Neuronal stem cell (in vitro differentiated cells): ENCODE measurements at regions not wholly inside any gene's neighbourhood (a gene's known extent, or its start where the extent isn't known, plus 50 kb on each side); places are given as distances from the start of the nearest gene placed in this dataset.

Experiments used
- DNase-seq: peaks from one replicate; pipeline ENCODE4 v3.0.0-alpha.2; 2013; ENCODE audit warnings: low spot score
- H2AFZ ChIP-seq: one replicate; pipeline ENCODE4 v1.6.1; 2013; ENCODE audit warnings: mild to moderate bottlenecking, low read length, inconsistent platforms
- H2AK5ac ChIP-seq: 2 replicates; pipeline ENCODE4 v1.6.1; 2013; ENCODE audit warnings: low read depth, mild to moderate bottlenecking, inconsistent platforms, low read length, moderate library complexity, mixed read lengths
- H2BK120ac ChIP-seq: 2 replicates; pipeline ENCODE4 v1.6.1; 2013; ENCODE audit warnings: low read depth, mild to moderate bottlenecking, inconsistent platforms, low read length, moderate library complexity, mixed read lengths
- H2BK12ac ChIP-seq: one replicate; pipeline ENCODE4 v1.6.1; 2013; ENCODE audit warnings: low read length, inconsistent platforms
- H2BK15ac ChIP-seq: 2 replicates; pipeline ENCODE4 v1.6.1; 2013; ENCODE audit warnings: mild to moderate bottlenecking, low read length, inconsistent platforms, mixed read lengths
- H2BK5ac ChIP-seq: one replicate; pipeline ENCODE4 v1.6.1; 2013; ENCODE audit warnings: inconsistent platforms, mild to moderate bottlenecking, low read length, moderate library complexity
- H3K14ac ChIP-seq: one replicate; pipeline ENCODE4 v1.6.1; 2013; ENCODE audit warnings: low read length, inconsistent platforms
- H3K18ac ChIP-seq: 2 replicates; pipeline ENCODE4 v1.6.1; 2013; ENCODE audit warnings: low read length, inconsistent platforms
- H3K23ac ChIP-seq: 2 replicates; pipeline ENCODE4 v1.6.1; 2013; ENCODE audit warnings: low read depth, mild to moderate bottlenecking, mixed read lengths, low read length, inconsistent platforms; ENCODE audit not compliant: poor library complexity
- H3K27ac ChIP-seq: replicated peaks from 3 replicates; pipeline ENCODE4 v1.5.1; 2013; ENCODE audit warnings: low read length, inconsistent platforms
- H3K27me3 ChIP-seq, 3 experiments: 2 replicates each; pipeline ENCODE4 v1.6.1; 2013; ENCODE audit warnings: low read length in 3 of 3, mild to moderate bottlenecking in 2 of 3, inconsistent platforms in 1 of 3, low read depth in 1 of 3, mixed read lengths in 1 of 3, moderate library complexity in 1 of 3; ENCODE audit not compliant: control insufficient read depth in 3 of 3, insufficient read depth in 3 of 3
- H3K36me3 ChIP-seq, 2 donors: replicated peaks in 1 of 2; 2 replicates each; pipeline ENCODE4 v1.6.1; 2013; ENCODE audit warnings: low read length in 2 of 2; ENCODE audit not compliant: control insufficient read depth in 2 of 2, insufficient read depth in 2 of 2
- H3K4ac ChIP-seq: 2 replicates; pipeline ENCODE4 v1.6.1; 2013; ENCODE audit warnings: inconsistent platforms, mild to moderate bottlenecking, low read length, moderate library complexity
- H3K4me1 ChIP-seq, 2 donors: 1 replicate in 1 of 2; 2 replicates in 1 of 2; pipeline ENCODE4 v1.6.1; 2013; ENCODE audit warnings: low read length in 2 of 2, low read depth in 1 of 2; ENCODE audit not compliant: control insufficient read depth in 2 of 2, insufficient read depth in 1 of 2
- H3K4me2 ChIP-seq: one replicate; pipeline ENCODE4 v1.6.1; 2013; ENCODE audit warnings: mild to moderate bottlenecking, low read length, inconsistent platforms; ENCODE audit not compliant: insufficient read depth, poor library complexity, severe bottlenecking
- H3K4me3 ChIP-seq, 2 donors: 2 replicates each; pipeline ENCODE4 v1.5.1; 2013; ENCODE audit warnings: low read length in 2 of 2, mild to moderate bottlenecking in 2 of 2, inconsistent platforms in 1 of 2, moderate library complexity in 1 of 2
- H3K79me1 ChIP-seq: one replicate; pipeline ENCODE4 v1.6.1; 2013; ENCODE audit warnings: low read depth, mild to moderate bottlenecking, inconsistent platforms, low read length, moderate library complexity
- H3K9ac ChIP-seq: one replicate; pipeline ENCODE4 v1.6.1; 2013; ENCODE audit warnings: mild to moderate bottlenecking, low read depth, low read length, inconsistent platforms; ENCODE audit not compliant: poor library complexity
- H3K9me3 ChIP-seq, 2 donors: replicated peaks in 1 of 2; 2 replicates each; pipeline versions ENCODE3 to v1.6.1; 2013; ENCODE audit warnings: low read length in 2 of 2, mild to moderate bottlenecking in 2 of 2, inconsistent platforms in 1 of 2, low read depth in 1 of 2, mixed read lengths in 1 of 2, moderate library complexity in 1 of 2; ENCODE audit not compliant: control insufficient read depth in 2 of 2, insufficient read depth in 1 of 2
- H4K8ac ChIP-seq: one replicate; pipeline ENCODE4 v1.6.1; 2013; ENCODE audit warnings: low read depth, mild to moderate bottlenecking, inconsistent platforms, low read length, moderate library complexity
- H4K91ac ChIP-seq: one replicate; pipeline ENCODE4 v1.6.1; 2013; ENCODE audit warnings: low read length, low read depth, mild to moderate bottlenecking, inconsistent platforms; ENCODE audit not compliant: poor library complexity
- WGBS, 2 donors: extraction: QIAGEN DNeasy Blood & Tissue Kit; methylation state at CpG; one replicate each; pipeline ENCODE4 v1.1.7; 2013; ENCODE audit warnings: missing lambda C conversion rate in 2 of 2, mixed read lengths in 1 of 2; ENCODE audit not compliant: insufficient read length in 2 of 2, insufficient replicate concordance in 1 of 2; ENCODE audit errors: extremely low coverage in 2 of 2; 5-methylcytosine and 5-hydroxymethylcytosine counted together

DNA sequence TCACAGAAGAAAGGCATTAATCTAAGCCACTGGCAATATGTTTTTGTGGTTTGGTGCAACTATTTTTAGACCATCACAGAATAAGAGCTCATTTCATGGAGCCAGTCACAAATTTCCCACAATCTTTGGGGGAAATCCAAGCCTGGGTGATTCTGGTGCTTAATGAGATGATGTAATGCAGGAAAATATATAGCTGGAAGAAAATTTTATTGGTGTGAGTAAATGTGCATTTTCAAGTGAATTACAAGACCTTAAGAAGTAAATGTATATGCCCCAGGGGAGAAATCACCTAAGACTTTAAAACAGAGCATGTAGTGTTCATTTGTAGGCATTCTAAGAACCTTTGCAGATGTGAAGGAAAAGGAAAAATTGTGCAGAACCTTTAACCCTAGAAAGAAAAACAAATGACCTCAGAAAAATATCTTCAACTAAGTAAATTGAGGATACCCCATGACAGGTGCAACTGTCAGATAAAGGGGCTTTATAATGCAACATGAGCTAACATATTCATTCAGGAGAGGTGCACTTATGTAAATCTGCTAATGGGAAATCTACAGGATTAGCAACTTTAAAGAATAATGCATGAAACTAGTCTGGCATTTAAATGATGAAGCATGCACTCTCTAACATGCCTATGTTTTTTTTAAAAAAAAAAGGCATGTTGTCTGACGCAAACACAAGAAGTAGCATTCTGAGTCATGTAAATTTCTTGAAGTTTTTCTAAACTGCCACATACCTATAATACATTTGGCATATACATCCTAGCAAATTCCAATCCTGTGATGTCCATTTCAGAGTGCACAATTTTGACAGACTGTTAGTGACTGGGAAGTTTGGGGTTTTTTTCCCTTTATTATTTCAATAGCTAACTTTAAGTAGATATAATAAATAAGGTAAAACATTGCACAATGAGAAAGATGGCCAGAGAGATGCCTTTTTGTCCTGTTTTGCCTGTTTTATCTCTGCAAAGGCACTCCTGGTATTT is 105.1 kb downstream of the MEX3B start:
- Histone ChIP-seq H3K23ac (no peak overlapping the region), H3K4ac (no peak overlapping the region), H2BK5ac (no peak overlapping the region), H2AK5ac (no peak overlapping the region), H2BK12ac (no peak overlapping the region), H3K79me1 (no peaks in the 10 kb centered on the region), H2AFZ (no peak overlapping the region), H3K4me3 (no peak overlapping the region), H3K4me2 (no peak overlapping the region), H3K9me3 (no peaks in the 10 kb centered on the region), H3K9ac (no peak overlapping the region), H4K91ac (no peak overlapping the region), H3K27ac (no peak overlapping the region), H4K8ac (no peak overlapping the region), H3K4me1 (peaks cover 0 to 4% of the 10 kb centered on the region in 2 donors), H3K36me3 (no peaks in the 10 kb centered on the region), H2BK15ac (no peak overlapping the region), H3K27me3 (no peaks in the 10 kb centered on the region), H3K18ac (no peak overlapping the region), H3K14ac (no peak overlapping the region), H2BK120ac (no peak overlapping the region)
- no CpG with 5 or more reads among the region's 1 CpG for WGBS, 2 donors
- no peak for DNase-seq

DNA sequence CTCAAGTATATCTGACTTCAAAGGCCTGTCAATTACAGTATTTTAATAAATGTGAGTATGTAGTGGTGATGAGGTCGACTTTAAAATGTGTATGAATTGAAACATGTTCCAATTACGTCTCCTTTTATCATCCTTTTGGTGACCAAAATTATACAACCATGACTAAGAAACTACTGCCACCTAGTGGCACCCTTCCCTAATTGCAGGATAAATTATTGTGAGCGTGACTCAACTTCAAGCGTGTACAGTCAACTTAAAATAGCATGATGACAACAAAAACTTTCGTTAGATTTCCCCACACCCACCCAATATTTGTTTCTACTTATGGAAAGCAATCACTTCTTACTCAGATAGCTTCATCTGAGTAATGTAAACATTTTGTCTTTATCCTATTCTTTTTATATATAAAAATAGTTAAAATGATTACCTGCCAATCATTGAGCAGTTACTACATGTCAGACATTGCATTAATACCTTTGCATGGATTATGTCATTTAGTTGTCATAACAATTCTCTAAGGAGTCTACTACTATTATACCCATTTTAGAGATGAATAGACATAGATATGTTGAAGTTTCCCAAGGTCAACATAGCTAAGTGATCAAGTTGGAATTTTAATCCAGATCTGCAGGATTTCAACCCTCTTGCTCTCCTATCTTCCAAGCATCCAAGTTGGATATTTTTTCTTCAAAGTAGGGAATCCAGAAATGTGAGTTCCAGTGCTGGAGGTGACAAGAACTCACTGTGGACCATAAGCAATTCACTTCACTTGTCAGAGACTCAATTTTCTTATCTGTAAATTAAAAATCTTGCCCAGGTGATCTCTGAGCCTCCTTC is 106.0 kb downstream of the MEX3B start:
- peak; percentile 30 for DNase-seq
- no peak overlapping the region for H4K8ac ChIP-seq
- no peak overlapping the region for H2BK120ac ChIP-seq
- no peak overlapping the region for H3K27ac ChIP-seq
- H3K23ac ChIP-seq = no peak overlapping the region
- H3K27me3 ChIP-seq = no peaks in the 10 kb centered on the region
- H2BK15ac ChIP-seq = no peak overlapping the region
- H2BK12ac ChIP-seq = no peak overlapping the region
- no peak overlapping the region for H3K4me3 ChIP-seq
- no peak overlapping the region for H4K91ac ChIP-seq
- no peak overlapping the region for H3K4ac ChIP-seq
- no peaks in the 10 kb centered on the region for H3K79me1 ChIP-seq
- no peak overlapping the region for H3K9ac ChIP-seq
- H3K4me2 ChIP-seq = no peak overlapping the region
- H3K36me3 ChIP-seq = no peaks in the 10 kb centered on the region
- no peak overlapping the region for H2AK5ac ChIP-seq
- no peak overlapping the region for H3K18ac ChIP-seq
- no peak overlapping the region for H2AFZ ChIP-seq
- H3K4me1 ChIP-seq = peaks cover 0 to 4% of the 10 kb centered on the region in 2 donors
- WGBS, 2 donors = no CpG with 5 or more reads among the region's 5 CpGs
- H3K9me3 ChIP-seq = no peaks in the 10 kb centered on the region
- H2BK5ac ChIP-seq = no peak overlapping the region
- no peak overlapping the region for H3K14ac ChIP-seq

DNA sequence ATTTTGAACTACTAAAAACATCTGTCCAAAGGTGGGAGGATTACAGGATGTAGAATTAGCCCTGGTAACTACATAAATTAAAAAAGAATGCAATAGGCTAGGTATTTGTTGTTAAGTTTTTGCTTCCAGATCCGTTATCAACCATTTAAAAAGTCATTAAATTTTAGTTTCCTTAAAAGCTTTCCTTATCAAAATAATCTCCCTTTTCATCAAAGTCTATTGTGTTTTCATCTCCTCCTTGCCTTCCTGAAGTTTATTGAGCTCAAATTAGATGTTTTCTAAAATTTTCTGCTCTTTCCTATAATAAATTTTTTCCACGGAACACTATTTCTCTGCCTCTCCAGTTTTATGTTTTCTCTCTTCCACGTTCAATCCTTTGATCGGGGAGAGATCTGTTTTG is 108.6 kb downstream of the MEX3B start:
- no peak overlapping the region for H3K4me3 ChIP-seq
- H3K79me1 ChIP-seq = no peaks in the 10 kb centered on the region
- H3K9ac ChIP-seq = no peak overlapping the region
- no peak overlapping the region for H2BK5ac ChIP-seq
- no peak overlapping the region for H3K4me2 ChIP-seq
- H4K8ac ChIP-seq = no peak overlapping the region
- H2AFZ ChIP-seq = no peak overlapping the region
- no peaks in the 10 kb centered on the region for H3K27me3 ChIP-seq
- H3K23ac ChIP-seq = no peak overlapping the region
- no peak overlapping the region for H4K91ac ChIP-seq
- H3K36me3 ChIP-seq = no peaks in the 10 kb centered on the region
- no peaks in the 10 kb centered on the region for H3K9me3 ChIP-seq
- no peak overlapping the region for H2BK15ac ChIP-seq
- H3K4ac ChIP-seq = no peak overlapping the region
- H3K18ac ChIP-seq = no peak overlapping the region
- no peak overlapping the region for H2AK5ac ChIP-seq
- no peak overlapping the region for H2BK120ac ChIP-seq
- H3K14ac ChIP-seq = no peak overlapping the region
- DNase-seq = no peak
- H2BK12ac ChIP-seq = no peak overlapping the region
- no peak overlapping the region for H3K27ac ChIP-seq
- peaks cover 0 to 4% of the 10 kb centered on the region in 2 donors for H3K4me1 ChIP-seq
- WGBS, 2 donors = no CpG with 5 or more reads among the region's 4 CpGs
